Activated T-helper 2 cell treated with anti-CD3 and anti-CD28 coated beads, Interferon-gamma antibody, Interleukin-2, Interleukin-4, amounts not matched to agents 10 μg/mL and 5 μg/mL and 100 μg/mL, durations not matched to agents 14 hours and 24 hours and 36 hours (primary cell): ENCODE measurements at regions not wholly inside any gene's neighbourhood (a gene's known extent, or its start where the extent isn't known, plus 50 kb on each side); places are given as distances from the start of the nearest gene placed in this dataset.
"Not testable (repeated sequence)": the region's sequence is repeated elsewhere in the genome, so short reads cannot be mapped to it uniquely, and the experiment has no call there.

Experiments
- DNase-seq: peaks from one replicate; pipeline ENCODE4 v3.0.0; 2021; ENCODE audit warnings: low spot score
- H3K27ac Mint-ChIP-seq: one replicate; pipeline ENCODE4 v1.8.0; 2021; ENCODE audit warnings: mixed read lengths
- H3K27me3 Mint-ChIP-seq: one replicate; pipeline ENCODE4 v1.8.0; 2021; ENCODE audit warnings: low read depth, mixed read lengths
- H3K36me3 Mint-ChIP-seq: one replicate; pipeline ENCODE4 v1.8.0; 2021; ENCODE audit warnings: low read depth, mixed read lengths
- H3K4me1 Mint-ChIP-seq: one replicate; pipeline ENCODE4 v1.8.0; 2021; ENCODE audit warnings: low read depth, mixed read lengths
- H3K4me3 Mint-ChIP-seq: one replicate; pipeline ENCODE4 v1.8.0; 2021; ENCODE audit warnings: low read depth, mild to moderate bottlenecking, moderate library complexity, mixed read lengths
- H3K9me3 Mint-ChIP-seq: one replicate; pipeline ENCODE4 v1.8.0; 2021; ENCODE audit warnings: mixed read lengths
- intact Hi-C: fragments of 100-400 bp; cut with micrococcal nuclease; formaldehyde crosslinking; loops from one replicate; pipeline ENCODE4 v1.15.1; 2023

DNA sequence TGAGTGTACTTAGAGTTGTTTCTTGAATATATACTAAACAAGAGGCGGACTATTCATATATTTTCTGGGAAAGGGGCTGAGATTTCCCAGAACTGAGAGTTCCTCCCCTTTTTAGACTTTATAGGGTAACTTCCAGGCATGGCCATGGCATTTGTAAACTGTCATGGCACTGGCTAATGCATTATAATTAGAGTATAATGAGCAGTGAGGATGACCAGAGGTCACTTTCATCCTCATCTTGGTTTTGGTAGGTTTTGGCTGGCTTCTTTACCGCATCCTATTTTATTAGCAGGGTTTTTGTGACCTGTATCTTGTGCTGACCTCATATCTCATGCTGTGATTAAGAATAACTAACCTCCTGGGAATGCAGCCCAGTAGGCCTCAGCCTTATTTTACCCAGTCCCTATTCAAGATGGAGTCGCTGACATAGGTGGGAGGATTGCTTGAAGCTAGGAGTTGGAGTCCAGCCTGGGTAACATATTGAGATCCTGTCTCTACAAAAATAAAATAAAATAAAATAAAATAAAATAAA lies 91.4 kb downstream of the MOBP start:
- Mint-ChIP-seq H3K4me1 (no peaks in the 10 kb centered on the region), H3K36me3 (no peaks in the 10 kb centered on the region), H3K27me3 (peaks cover 7% of the 10 kb centered on the region), H3K4me3 (no peak overlapping the region), H3K9me3 (no peaks in the 10 kb centered on the region), H3K27ac (no peak overlapping the region)
- no peak for DNase-seq
- intact Hi-C loops, result no loop called here

DNA sequence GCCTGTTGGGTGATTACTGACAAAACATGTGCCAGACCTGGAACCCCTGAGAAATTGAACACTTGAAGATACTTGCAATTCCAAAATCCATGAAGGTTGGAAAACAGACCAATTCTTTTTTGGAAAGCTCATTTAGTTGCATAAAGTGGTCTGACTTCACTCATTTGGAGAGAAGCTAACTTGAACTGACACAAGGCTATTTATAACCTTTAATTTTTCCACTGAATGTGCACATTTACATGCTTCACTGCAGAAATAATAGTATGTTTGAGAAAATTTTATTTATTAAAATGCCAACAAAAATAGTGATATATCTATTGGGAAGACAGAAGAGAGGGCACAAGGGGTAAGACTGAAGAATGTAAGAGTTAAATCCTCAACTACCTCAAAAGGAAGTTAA lies 92.1 kb downstream of the MOBP start:
- no peaks in the 10 kb centered on the region for H3K36me3 Mint-ChIP-seq
- no peaks in the 10 kb centered on the region for H3K9me3 Mint-ChIP-seq
- peaks cover 7% of the 10 kb centered on the region for H3K27me3 Mint-ChIP-seq
- no peak for DNase-seq
- no peak overlapping the region for H3K27ac Mint-ChIP-seq
- no peaks in the 10 kb centered on the region for H3K4me1 Mint-ChIP-seq
- intact Hi-C loops, result no loop called here
- no peak overlapping the region for H3K4me3 Mint-ChIP-seq

- Mint-ChIP-seq H3K4me3 (no peak overlapping the region), H3K4me1 (no peaks in the 10 kb centered on the region), H3K36me3 (no peaks in the 10 kb centered on the region), H3K27ac (no peak overlapping the region), H3K27me3 (peaks cover 6% of the 10 kb centered on the region), H3K9me3 (no peaks in the 10 kb centered on the region)
- no peak for DNase-seq
- intact Hi-C loops, result no loop called here
Observed at GRCh38 chr3:39568508-39568907, 101.0 kb downstream of the MOBP start.

- intact Hi-C loops, result no loop called here
- H3K4me3 Mint-ChIP-seq, result no peak overlapping the region
- no peak overlapping the region for H3K27ac Mint-ChIP-seq
- peaks cover 6% of the 10 kb centered on the region for H3K27me3 Mint-ChIP-seq
- no peaks in the 10 kb centered on the region for H3K36me3 Mint-ChIP-seq
- DNase-seq, result no peak
- no peaks in the 10 kb centered on the region for H3K4me1 Mint-ChIP-seq
- H3K9me3 Mint-ChIP-seq, result no peaks in the 10 kb centered on the region
Observed at GRCh38 chr3:39569095-39569494, 101.6 kb downstream of the MOBP start.

DNA sequence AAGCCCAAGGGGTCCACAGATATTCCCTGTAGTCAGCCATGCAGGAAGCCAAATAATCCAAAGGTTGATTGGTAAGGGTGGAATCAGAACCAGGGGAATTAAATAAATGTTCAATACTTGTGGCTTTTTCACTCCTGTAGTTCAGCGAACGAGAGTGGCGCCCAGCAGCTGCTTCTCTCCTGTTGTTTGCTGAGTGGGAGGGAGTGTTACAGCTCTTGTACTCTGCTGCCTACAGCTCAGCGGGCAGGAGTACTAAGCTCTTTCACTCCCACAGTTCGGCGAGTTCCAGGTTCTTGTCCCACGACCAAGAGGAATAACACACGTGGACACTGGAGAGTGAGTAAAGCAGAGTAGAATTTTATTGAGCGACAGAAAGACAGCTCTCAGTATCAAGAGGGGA lies 105.9 kb downstream of the MOBP start:
- intact Hi-C loops, result no loop called here
- no peaks in the 10 kb centered on the region for H3K36me3 Mint-ChIP-seq
- no peaks in the 10 kb centered on the region for H3K9me3 Mint-ChIP-seq
- no peak overlapping the region for H3K27ac Mint-ChIP-seq
- H3K27me3 Mint-ChIP-seq, result peaks cover 5% of the 10 kb centered on the region
- no peaks in the 10 kb centered on the region for H3K4me1 Mint-ChIP-seq
- H3K4me3 Mint-ChIP-seq, result no peak overlapping the region
- DNase-seq, result no peak

DNA sequence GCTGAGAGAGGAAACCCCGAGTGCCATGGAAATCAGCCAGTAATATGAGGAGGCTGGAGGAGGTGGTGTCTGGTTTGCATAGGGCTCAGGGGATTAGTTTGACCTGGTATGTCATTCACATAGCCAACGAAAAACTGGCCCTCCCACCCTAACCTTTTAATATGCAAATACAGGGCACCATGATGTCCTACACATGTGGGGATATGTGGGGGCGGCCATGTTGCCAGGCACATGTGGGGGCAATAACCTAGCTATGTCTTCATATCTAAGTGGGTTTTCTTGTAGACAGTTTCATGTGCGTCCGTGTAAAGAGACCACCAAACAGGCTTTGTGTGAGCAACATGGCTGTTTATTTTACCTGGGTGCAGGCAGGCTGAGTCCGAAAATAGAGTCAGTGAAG lies 110.1 kb downstream of the MOBP start:
- DNase-seq, result no peak
- no peaks in the 10 kb centered on the region for H3K9me3 Mint-ChIP-seq
- intact Hi-C loops, result no loop called here
- no peak overlapping the region for H3K4me3 Mint-ChIP-seq
- H3K27me3 Mint-ChIP-seq, result peaks cover 3% of the 10 kb centered on the region
- no peaks in the 10 kb centered on the region for H3K4me1 Mint-ChIP-seq
- H3K27ac Mint-ChIP-seq, result no peak overlapping the region
- H3K36me3 Mint-ChIP-seq, result no peaks in the 10 kb centered on the region

DNA sequence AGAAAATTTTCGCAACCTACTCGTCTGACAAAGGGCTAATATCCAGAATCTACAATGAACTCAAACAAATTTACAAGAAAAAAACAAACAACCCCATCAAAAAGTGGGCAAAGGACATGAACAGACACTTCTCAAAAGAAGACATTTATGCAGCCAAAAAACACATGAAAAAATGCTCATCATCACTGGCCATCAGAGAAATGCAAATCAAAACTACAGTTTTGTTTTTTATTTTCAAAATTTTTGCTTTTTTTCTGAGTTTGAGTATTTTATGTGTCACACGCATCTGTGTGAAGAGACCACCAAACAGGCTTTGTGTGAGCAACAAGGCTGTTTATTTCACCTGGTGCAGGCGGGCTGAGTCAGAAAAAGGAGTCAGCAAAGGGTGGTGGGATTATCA lies 118.7 kb downstream of the MOBP start:
- not testable (repeated sequence) for DNase-seq, H3K9me3 Mint-ChIP-seq

DNA sequence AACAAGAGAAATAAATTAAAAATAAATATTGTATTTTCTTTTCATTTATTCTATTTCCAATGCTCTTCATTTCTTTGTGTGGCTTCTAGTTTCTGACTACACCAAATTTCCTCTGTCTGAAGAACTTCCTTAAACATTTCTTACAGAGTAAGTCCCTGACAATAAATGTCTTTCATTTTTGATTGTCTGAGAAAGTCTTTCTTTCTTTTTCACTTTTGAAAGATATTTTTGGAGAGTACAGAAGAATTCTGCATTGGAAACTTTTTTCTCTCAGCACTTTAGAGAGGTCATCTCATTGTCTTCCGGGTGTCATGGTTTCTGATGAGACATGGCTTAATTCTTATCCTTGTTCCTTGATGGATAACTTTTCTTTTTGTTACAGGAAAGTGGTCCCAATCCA lies 119.6 kb downstream of the MOBP start:
- Mint-ChIP-seq H3K4me3 (no peak overlapping the region), H3K4me1 (no peaks in the 10 kb centered on the region), H3K9me3 (no peaks in the 10 kb centered on the region), H3K36me3 (no peaks in the 10 kb centered on the region), H3K27me3 (peaks cover 2% of the 10 kb centered on the region), H3K27ac (no peak overlapping the region)
- intact Hi-C loops, result no loop called here
- no peak for DNase-seq

More for the DNA sequence above, 118.7 kb downstream of the MOBP start:
- H3K36me3 Mint-ChIP-seq, H3K4me3 Mint-ChIP-seq, H3K4me1 Mint-ChIP-seq, intact Hi-C loops, H3K27ac Mint-ChIP-seq, H3K27me3 Mint-ChIP-seq: not testable (repeated sequence)

GRCh38 chr3:39590806-39591205 lies 123.3 kb downstream of the MOBP start:
- Mint-ChIP-seq H3K4me1 (no peaks in the 10 kb centered on the region), H3K27me3 (peaks cover 2% of the 10 kb centered on the region), H3K4me3 (no peak overlapping the region), H3K36me3 (no peaks in the 10 kb centered on the region), H3K9me3 (no peaks in the 10 kb centered on the region), H3K27ac (no peak overlapping the region)
- no peak for DNase-seq
- intact Hi-C loops, result no loop called here

DNA sequence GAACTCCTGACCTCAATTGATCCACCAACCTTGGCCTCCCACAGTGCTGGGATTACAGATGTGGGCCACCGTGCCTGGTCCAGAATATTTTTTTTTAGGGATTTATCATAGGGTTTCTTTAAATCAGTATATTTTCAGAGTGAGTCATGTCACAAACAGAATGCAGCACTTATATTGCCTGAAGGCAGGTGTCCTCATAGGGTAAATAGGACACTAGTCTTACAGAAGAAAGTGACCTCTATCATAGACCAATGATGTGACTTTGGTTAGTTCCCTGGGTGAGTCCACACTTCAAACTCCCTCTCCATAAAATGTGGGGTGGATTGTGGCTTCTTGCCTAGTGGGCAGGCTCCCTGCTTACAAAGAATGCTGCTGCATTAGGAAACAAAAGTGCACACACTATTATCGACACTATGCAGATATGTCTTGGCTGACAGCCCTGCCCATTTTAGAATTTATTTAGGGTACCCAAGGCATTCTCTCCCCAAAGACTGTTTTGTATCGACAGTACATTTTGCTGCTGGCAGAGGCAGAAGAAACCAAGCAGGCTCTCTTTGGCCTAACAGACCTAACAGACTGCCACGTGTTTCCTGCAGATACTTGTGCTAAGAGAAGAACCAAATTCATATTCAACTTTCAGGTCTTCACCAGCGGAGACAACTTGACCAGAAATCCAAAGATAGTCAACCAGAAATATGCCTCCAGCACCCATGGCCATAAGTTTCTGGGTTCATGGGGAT lies 125.0 kb downstream of the MOBP start:
- Mint-ChIP-seq H3K27me3 (peaks cover 2% of the 10 kb centered on the region), H3K4me3 (no peak overlapping the region), H3K36me3 (no peaks in the 10 kb centered on the region), H3K9me3 (no peaks in the 10 kb centered on the region), H3K4me1 (no peaks in the 10 kb centered on the region), H3K27ac (no peak overlapping the region)
- intact Hi-C loops, result no loop called here
- DNase-seq, result no peak

- H3K36me3 Mint-ChIP-seq, result no peaks in the 10 kb centered on the region
- no peaks in the 10 kb centered on the region for H3K9me3 Mint-ChIP-seq
- intact Hi-C loops, result no loop called here
- H3K4me3 Mint-ChIP-seq, result no peak overlapping the region
- no peaks in the 10 kb centered on the region for H3K4me1 Mint-ChIP-seq
- H3K27me3 Mint-ChIP-seq, result peaks cover 2% of the 10 kb centered on the region
- no peak overlapping the region for H3K27ac Mint-ChIP-seq
- no peak for DNase-seq
Observed at GRCh38 chr3:39593341-39593740, 125.9 kb downstream of the MOBP start.

DNA sequence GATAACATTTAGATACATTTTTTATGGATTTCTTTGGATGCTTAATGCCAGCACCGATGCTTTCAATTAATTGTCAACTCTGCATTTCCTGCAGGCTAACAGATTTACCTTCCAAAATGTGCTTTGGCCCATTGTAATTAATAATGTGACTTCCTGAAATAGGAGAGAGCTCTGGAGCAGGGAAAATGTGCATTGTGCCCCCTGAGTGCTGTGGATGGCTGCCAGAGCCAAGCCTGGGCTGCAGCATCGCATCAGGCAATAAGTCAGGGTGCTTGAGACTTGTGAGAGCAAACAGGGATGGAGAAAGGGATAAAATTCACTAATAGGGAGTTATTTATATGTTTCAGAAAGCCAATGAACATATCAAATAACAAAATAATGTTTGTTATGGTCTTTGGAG lies 133.8 kb downstream of the MOBP start:
- no peaks in the 10 kb centered on the region for H3K36me3 Mint-ChIP-seq
- intact Hi-C loops, result no loop called here

GRCh38 chr3:39605837-39606236 lies 138.4 kb downstream of the MOBP start:
- Mint-ChIP-seq H3K27me3 (peaks cover 11% of the 10 kb centered on the region), H3K4me1 (no peaks in the 10 kb centered on the region), H3K36me3 (no peaks in the 10 kb centered on the region), H3K27ac (no peak overlapping the region), H3K9me3 (no peaks in the 10 kb centered on the region), H3K4me3 (no peak overlapping the region)
- intact Hi-C loops, result no loop called here
- no peak for DNase-seq

More for the DNA sequence above, 133.8 kb downstream of the MOBP start:
- no peak overlapping the region for H3K27ac Mint-ChIP-seq
- no peak overlapping the region for H3K4me3 Mint-ChIP-seq
- no peaks in the 10 kb centered on the region for H3K9me3 Mint-ChIP-seq
- no peak for DNase-seq
- peaks cover 9% of the 10 kb centered on the region for H3K27me3 Mint-ChIP-seq
- H3K4me1 Mint-ChIP-seq, result no peaks in the 10 kb centered on the region

DNA sequence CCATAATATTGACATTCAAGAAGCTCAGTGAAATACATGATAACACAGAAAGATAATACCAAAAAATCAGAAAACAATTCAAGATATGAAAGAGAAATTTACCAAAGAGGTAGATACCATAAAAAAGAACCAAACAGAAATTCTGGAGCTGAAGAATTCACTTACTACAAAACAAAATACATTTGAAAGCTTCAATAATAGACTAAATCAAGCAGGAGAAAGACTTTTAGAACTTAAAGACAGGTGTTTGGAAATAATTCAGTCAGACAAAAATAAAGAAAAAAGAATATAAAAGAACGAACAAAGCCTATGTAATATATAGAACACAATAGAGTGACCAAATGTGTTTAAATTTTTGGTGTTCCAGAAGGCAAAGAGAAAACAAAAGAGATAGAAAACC lies 158.7 kb downstream of the MOBP start:
- Mint-ChIP-seq H3K9me3 (peaks cover 10% of the 10 kb centered on the region), H3K27me3 (peaks cover 2% of the 10 kb centered on the region), H3K4me3 (no peak overlapping the region), H3K4me1 (no peaks in the 10 kb centered on the region), H3K27ac (no peak overlapping the region), H3K36me3 (no peaks in the 10 kb centered on the region)
- DNase-seq, result no peak
- intact Hi-C loops, result no loop called here
